Small intestine (tissue), 7 donors: ENCODE measurements at regions not wholly inside any gene's neighbourhood (a gene's known extent, or its start where the extent isn't known, plus 50 kb on each side); places are given as distances from the start of the nearest gene placed in this dataset.

Experiments used
- DNase-seq, 2 donors: peaks; one replicate each; pipeline versions ENCODE4 v3.0.0 to v3.0.0-alpha.2; 2013
- FAIRE-seq: peaks from 2 replicates; lab custom pipeline; 2012; peaks lifted over from hg19 to GRCh38; lab: Jason Lieb, UNC
- H3K27ac ChIP-seq, 3 donors: one replicate each; pipeline ENCODE4 v1.5.1; 2013; ENCODE audit warnings: low read length in 2 of 3, mild to moderate bottlenecking in 2 of 3, control low read depth in 1 of 3, inconsistent platforms in 1 of 3, low read depth in 1 of 3, moderate library complexity in 1 of 3
- H3K27me3 ChIP-seq, 3 donors: one replicate each; pipeline ENCODE4 v1.6.1; 2013; ENCODE audit warnings: low read length in 3 of 3, inconsistent platforms in 1 of 3; ENCODE audit not compliant: control insufficient read depth in 3 of 3, insufficient read depth in 3 of 3
- H3K36me3 ChIP-seq, 3 donors: one replicate each; pipeline ENCODE4 v1.6.1; 2013; ENCODE audit warnings: low read length in 3 of 3, inconsistent platforms in 1 of 3, low read depth in 1 of 3, mild to moderate bottlenecking in 1 of 3, moderate library complexity in 1 of 3; ENCODE audit not compliant: control insufficient read depth in 3 of 3, insufficient read depth in 2 of 3
- H3K4me1 ChIP-seq, 3 donors: one replicate each; pipeline ENCODE4 v1.6.1; 2013; ENCODE audit warnings: low read length in 2 of 3, inconsistent platforms in 1 of 3, low read depth in 1 of 3, mild to moderate bottlenecking in 1 of 3, moderate library complexity in 1 of 3; ENCODE audit not compliant: control insufficient read depth in 3 of 3, insufficient read depth in 2 of 3
- H3K4me3 ChIP-seq, 3 donors: one replicate each; pipeline ENCODE4 v1.5.1; 2013; ENCODE audit warnings: low read length in 3 of 3, control low read depth in 1 of 3, inconsistent platforms in 1 of 3, low read depth in 1 of 3, mild to moderate bottlenecking in 1 of 3, moderate library complexity in 1 of 3
- H3K9me3 ChIP-seq, 2 donors: one replicate each; pipeline ENCODE4 v1.6.1; 2013; ENCODE audit warnings: low read depth in 1 of 2, low read length in 1 of 2; ENCODE audit not compliant: control insufficient read depth in 2 of 2, insufficient read depth in 1 of 2
- WGBS, 3 donors: extraction: QIAGEN DNeasy Blood & Tissue Kit; methylation state at CpG; one replicate each; pipeline ENCODE4 v1.1.7; 2013; 5-methylcytosine and 5-hydroxymethylcytosine counted together
- donor health status: healthy with polysubstance abuse.
- donor health status: control.
- donor health status: control.
- donor health status: Bipolar disorder and iron deficiency.
- donor health status: healthy.

GRCh38 chr7:34584526-34584925 is 73.5 kb upstream of the NPSR1 start:
- FAIRE-seq (no peak), DNase-seq (no peak)
- Histone ChIP-seq H3K4me3 (no peak overlapping the region), H3K9me3 (no peaks in the 10 kb centered on the region), H3K36me3 (no peaks in the 10 kb centered on the region), H3K27me3 (no peaks in the 10 kb centered on the region), H3K27ac (no peak overlapping the region), H3K4me1 (no peaks in the 10 kb centered on the region)
- WGBS, 3 donors = 87 to 89% (median 87%) methylated on average over 6 of the region's 6 CpGs

- DNase-seq (no peak), FAIRE-seq (no peak)
- Histone ChIP-seq H3K4me1 (no peaks in the 10 kb centered on the region), H3K36me3 (no peaks in the 10 kb centered on the region), H3K4me3 (no peak overlapping the region), H3K27me3 (no peaks in the 10 kb centered on the region), H3K27ac (no peak overlapping the region), H3K9me3 (no peaks in the 10 kb centered on the region)
- 82 to 86% (median 85%) methylated on average over 2 of the region's 2 CpGs for WGBS, 3 donors
These were observed 61.1 kb upstream of the NPSR1 start for GRCh38 chr7:34596887-34597286.

- H3K36me3 ChIP-seq = no peaks in the 10 kb centered on the region
- H3K27me3 ChIP-seq = no peaks in the 10 kb centered on the region
- no peaks in the 10 kb centered on the region for H3K9me3 ChIP-seq
- no peak overlapping the region for H3K27ac ChIP-seq
- H3K4me1 ChIP-seq = no peaks in the 10 kb centered on the region
- FAIRE-seq (no peak), DNase-seq (no peak)
- 47 to 66% (median 60%) methylated on average over 3 of the region's 3 CpGs for WGBS, 3 donors
- no peak overlapping the region for H3K4me3 ChIP-seq
These were observed 54.1 kb upstream of the NPSR1 start for GRCh38 chr7:34603711-34604444.
